ENCODE measurements at regions not wholly inside any gene's neighbourhood (a gene's known extent, or its start where the extent isn't known, plus 50 kb on each side); places are given as distances from the start of the nearest gene placed in this dataset.

DNA sequence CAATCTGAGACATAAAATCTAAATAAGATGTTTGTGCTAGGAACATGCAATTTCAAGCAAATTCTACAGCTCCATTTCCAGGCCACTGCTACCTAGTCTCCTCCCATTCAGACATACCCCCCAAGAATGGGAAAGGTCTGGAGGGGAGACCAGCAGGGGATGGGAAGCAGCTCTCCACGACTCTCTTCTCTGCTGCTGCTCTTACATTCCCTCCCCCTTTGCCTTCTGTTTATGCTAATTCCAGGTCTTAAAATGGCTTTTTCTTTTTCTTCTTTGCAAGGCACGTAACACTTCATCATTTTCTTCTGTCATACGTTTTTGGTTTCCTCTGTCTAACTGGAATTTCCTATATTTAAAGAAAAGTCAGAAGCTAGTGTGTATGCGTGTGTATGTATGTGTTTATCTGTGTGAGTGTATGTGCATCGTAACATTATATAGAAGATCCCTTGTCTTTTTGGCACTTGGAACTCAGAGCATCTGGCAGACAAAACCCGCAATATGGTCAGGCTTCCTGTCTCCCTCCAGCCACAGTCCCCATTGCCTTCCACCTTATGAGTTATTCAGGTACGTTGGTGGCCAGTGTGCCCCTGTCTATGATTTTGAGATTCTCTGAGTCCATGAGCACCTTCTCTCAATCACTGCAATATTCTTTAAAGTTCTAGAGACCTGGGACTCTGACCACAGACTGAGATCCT, 493.7 kb downstream of the BTBD3 start:
- no peak for DNase-seq (ENCODE audit: low spot score)
- CTCF ChIA-PET, result no interaction called here
- H3K27ac ChIP-seq, result no peak overlapping the region
- TF ChIP-seq, protein P1, sequence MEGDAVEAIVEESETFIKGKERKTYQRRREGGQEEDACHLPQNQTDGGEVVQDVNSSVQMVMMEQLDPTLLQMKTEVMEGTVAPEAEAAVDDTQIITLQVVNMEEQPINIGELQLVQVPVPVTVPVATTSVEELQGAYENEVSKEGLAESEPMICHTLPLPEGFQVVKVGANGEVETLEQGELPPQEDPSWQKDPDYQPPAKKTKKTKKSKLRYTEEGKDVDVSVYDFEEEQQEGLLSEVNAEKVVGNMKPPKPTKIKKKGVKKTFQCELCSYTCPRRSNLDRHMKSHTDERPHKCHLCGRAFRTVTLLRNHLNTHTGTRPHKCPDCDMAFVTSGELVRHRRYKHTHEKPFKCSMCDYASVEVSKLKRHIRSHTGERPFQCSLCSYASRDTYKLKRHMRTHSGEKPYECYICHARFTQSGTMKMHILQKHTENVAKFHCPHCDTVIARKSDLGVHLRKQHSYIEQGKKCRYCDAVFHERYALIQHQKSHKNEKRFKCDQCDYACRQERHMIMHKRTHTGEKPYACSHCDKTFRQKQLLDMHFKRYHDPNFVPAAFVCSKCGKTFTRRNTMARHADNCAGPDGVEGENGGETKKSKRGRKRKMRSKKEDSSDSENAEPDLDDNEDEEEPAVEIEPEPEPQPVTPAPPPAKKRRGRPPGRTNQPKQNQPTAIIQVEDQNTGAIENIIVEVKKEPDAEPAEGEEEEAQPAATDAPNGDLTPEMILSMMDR (conservative IDR thresholded peaks at IDR 0.05; ENCODE audit: low read depth), result no peak
- POLR2A ChIA-PET (ENCODE audit: low non-redundant PET), result no interaction called here

DNA sequence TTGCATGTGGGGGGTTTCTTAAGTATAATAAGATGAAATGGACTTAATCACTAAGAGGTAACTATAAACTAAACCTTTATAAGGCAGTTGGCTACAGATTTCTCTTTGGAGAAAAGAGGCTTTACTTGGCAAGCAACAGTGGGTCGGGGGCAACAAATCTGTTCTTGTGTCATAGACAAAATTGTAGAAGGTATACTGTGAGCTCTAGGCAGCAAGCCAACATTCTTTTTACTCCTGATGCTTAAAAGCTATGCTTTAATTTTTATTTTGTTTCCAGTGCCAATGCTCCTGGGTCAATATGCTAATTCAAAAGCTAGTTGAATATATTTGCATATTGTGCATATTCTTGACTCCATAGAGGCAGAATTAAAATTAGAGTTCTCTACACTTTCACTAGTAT, 495.4 kb downstream of the BTBD3 start:
- POLR2A ChIA-PET (ENCODE audit: low non-redundant PET), result no interaction called here
- CTCF ChIA-PET, result interaction anchor here (0.6 kb wide), 1 partner anchor 366 kb away, joined by 3 read pairs; no protein-coding TSS in a partner anchor

DNA sequence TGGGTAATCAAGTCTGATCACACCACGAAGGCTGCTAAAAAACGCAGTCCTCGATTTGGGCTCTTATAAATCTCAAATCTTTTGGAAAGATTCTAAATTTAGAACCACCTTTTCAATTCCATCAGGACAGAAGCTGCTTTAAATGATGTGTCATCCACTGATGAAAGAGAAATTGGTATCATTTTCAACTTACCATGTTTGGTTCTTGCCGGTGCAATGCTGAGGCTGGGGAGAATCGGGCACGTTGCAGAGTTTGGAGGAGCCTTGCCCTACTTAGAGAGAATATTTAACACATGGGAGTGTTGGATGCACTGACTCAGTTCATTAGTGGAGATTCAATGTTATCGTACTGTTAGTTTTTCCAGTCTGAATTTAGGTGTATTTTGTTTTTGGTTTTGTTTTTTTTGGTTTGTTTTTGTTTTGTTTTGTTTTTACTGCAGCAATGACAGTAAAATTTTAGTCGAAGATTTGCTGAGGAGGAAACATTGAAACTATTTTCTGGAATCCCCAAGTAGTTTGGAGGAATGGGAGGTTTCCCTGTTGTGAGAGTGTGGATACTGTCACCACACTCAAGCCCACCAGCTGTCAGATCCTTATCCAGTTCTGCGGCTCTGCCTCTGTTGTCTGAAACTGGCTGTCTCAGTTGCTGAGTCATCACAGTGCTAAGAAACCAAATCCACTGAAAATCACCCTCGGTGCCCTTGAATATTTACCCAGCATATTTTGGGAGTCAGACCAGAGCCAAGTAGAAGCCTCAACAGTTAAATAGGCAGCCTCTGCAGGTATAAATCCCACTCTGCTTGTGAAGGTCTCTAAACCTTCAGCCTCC, 497.0 kb downstream of the BTBD3 start:
- peak; percentile 5 for DNase-seq (ENCODE audit: low spot score)
- TF ChIP-seq, protein P1 (conservative IDR thresholded peaks at IDR 0.05; ENCODE audit: low read depth), result no peak

More for the DNA sequence above, 495.4 kb downstream of the BTBD3 start:
- TF ChIP-seq, protein P1 (conservative IDR thresholded peaks at IDR 0.05; ENCODE audit: low read depth), result no peak
- H3K27ac ChIP-seq, result no peak overlapping the region
- no peak for DNase-seq (ENCODE audit: low spot score)

GRCh38 chr20:12416281-12416680, 498.6 kb downstream of the BTBD3 start:
- ChIA-PET POLR2A (ENCODE audit: low non-redundant PET) (no interaction called here), CTCF (interaction anchor here (0.5 kb wide), 1 partner anchor 350 kb away, joined by 3 read pairs; no protein-coding TSS in a partner anchor)
- TF ChIP-seq, protein P1 (conservative IDR thresholded peaks at IDR 0.05; ENCODE audit: low read depth), result no peak
- H3K27ac ChIP-seq, result no peak overlapping the region
- no peak for DNase-seq (ENCODE audit: low spot score)

More for the DNA sequence above, 497.0 kb downstream of the BTBD3 start:
- ChIA-PET POLR2A (ENCODE audit: low non-redundant PET) (no interaction called here), CTCF (no interaction called here)
- no peak overlapping the region for H3K27ac ChIP-seq

GRCh38 chr20:12433724-12434123, 516.0 kb downstream of the BTBD3 start:
- CTCF ChIA-PET, result no interaction called here
- DNase-seq (ENCODE audit: low spot score), result no peak
- POLR2A ChIA-PET (ENCODE audit: low non-redundant PET), result no interaction called here
- TF ChIP-seq, protein P1 (conservative IDR thresholded peaks at IDR 0.05; ENCODE audit: low read depth), result no peak
- no peak overlapping the region for H3K27ac ChIP-seq

GRCh38 chr20:12434672-12435071, 517.0 kb downstream of the BTBD3 start:
- DNase-seq (ENCODE audit: low spot score), result no peak
- ChIA-PET POLR2A (ENCODE audit: low non-redundant PET) (no interaction called here), CTCF (no interaction called here)
- TF ChIP-seq, protein P1 (conservative IDR thresholded peaks at IDR 0.05; ENCODE audit: low read depth), result no peak
- H3K27ac ChIP-seq, result no peak overlapping the region
